D341Med (cell line): ENCODE measurements at regions not wholly inside any gene's neighbourhood (a gene's known extent, or its start where the extent isn't known, plus 50 kb on each side); places are given as distances from the start of the nearest gene placed in this dataset.
"Not testable (repeated sequence)": the region's sequence is repeated elsewhere in the genome, so short reads cannot be mapped to it uniquely, and the experiment has no call there.

Experiments
- DNase-seq: peaks from one replicate; pipeline ENCODE4 v3.0.0; 2012; ENCODE audit warnings: low spot score

- DNase-seq = no peak
These were observed 429.3 kb upstream of the PDZRN3 start for GRCh38 chr3:74053970-74054516.

- no peak for DNase-seq
These were observed 424.7 kb upstream of the PDZRN3 start for GRCh38 chr3:74049444-74049843.

- no peak for DNase-seq
These were observed 424.0 kb upstream of the PDZRN3 start for GRCh38 chr3:74048699-74049098.

- no peak for DNase-seq
These were observed 420.3 kb upstream of the PDZRN3 start for GRCh38 chr3:74045000-74045399.

DNA sequence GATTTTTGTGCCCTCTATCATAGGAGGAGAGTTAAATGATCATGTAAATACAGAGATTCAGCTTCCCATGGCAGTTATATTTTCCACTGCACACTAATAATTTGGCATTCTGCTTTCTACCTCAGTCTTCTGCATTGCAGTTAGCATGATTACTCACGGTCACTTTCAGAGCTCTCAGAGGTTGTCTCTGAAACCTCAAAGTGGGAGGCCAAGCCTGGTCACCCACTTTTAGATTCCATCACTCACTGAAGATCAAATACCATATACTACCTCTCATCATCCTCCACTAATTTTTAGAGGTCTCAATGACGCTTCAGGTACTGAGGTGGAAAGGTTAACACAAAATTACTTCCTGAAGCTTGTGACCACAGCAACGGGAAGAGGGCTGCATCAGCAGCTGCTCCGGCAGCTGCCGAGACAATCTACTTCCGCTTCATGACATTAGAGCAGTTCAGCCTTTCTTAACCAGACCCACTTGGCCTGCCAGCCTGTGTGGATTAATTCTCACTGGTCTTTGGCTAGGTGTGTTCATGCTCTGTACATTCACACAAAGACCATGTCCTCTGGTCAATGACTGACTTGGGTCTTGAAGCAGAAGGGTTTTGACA lies 416.4 kb upstream of the PDZRN3 start:
- DNase-seq = no peak

DNA sequence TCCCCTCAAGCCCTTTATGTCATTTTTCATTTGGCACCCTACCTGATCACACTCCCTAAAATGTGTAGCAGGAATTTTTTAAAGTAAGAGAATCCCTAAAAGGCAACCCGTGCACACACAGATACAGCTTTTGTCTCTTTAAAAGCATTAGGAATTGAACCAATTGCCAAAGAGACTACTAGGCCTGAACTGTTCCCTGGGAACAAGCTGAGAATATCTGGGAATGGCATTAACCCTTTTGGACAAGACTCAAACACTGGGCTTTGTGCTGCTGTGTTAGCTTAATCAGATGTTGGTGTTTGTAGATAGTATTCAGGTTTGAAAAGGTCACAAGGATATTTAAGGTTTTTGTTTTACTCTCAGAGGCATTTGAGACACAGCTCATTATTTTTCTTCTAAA lies 414.4 kb upstream of the PDZRN3 start:
- no peak for DNase-seq

DNA sequence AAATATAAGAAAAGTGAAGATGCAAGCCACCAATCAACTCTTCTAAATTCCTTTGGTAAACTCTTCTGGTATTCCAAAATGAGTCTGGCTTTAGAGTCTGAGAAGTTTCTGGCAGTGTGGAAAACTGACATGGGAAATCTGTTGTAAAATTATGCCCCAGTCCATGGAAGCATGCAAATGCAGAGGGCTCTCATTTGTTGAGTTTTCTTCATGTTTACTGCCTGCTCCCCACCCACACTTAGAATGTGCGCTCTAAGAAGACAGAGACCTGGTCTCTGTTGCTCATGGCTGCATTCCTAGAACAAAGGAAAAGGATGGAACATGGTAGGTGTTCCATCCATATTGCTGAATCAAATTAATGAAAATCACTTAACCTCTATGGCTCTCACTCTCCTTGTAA lies 411.8 kb upstream of the PDZRN3 start:
- DNase-seq = no peak

GRCh38 chr3:74036102-74036501 lies 411.4 kb upstream of the PDZRN3 start:
- no peak for DNase-seq

- no peak for DNase-seq
These were observed 409.1 kb upstream of the PDZRN3 start for GRCh38 chr3:74033806-74034205.

- no peak for DNase-seq
These were observed 408.6 kb upstream of the PDZRN3 start for GRCh38 chr3:74033381-74033780.

DNA sequence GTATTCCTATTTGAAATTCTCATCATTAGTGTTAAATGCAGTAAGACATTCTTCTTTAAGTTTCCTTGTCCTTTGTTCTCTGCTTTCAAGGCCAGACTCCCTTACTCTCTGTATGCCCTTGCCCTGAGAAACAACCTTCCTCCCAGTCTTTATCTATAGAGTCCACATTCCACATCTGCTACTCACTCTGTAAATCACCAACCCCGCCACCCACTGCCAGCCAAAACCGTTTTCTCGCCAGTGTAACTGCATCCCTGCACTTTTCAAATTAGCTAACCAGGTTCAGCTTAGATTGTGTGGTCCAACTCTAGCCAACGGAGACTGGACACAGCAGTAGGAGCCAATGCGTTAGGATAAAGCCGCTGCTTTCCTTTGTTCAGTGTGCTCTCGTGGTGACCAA lies 402.4 kb upstream of the PDZRN3 start:
- DNase-seq = no peak

- DNase-seq = no peak
These were observed 398.7 kb upstream of the PDZRN3 start for GRCh38 chr3:74023395-74023794.

DNA sequence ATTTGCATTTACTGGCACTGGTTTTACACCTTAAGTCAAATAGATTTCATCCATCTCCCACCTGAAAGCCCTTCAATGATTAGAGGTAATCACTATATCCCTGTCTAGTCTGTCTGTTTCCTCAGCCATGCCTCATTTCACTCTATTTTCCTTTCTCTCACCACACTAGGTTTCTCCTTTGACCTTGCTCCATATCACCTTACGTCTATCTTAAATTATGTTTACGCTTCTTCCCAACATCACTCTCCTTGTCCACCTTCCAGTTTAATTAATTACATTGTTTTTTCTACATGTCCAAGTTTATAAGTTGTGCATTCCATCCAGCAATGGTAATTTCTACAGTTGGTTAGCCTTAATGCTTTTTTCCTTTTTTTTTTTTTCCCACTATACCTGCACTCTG lies 396.7 kb upstream of the PDZRN3 start:
- DNase-seq = no peak

- DNase-seq = no peak
These were observed 385.5 kb upstream of the PDZRN3 start for GRCh38 chr3:74009961-74010844.

- no peak for DNase-seq
These were observed 379.6 kb upstream of the PDZRN3 start for GRCh38 chr3:74004386-74004785.

- DNase-seq = no peak
These were observed 379.0 kb upstream of the PDZRN3 start for GRCh38 chr3:74003734-74004133.

DNA sequence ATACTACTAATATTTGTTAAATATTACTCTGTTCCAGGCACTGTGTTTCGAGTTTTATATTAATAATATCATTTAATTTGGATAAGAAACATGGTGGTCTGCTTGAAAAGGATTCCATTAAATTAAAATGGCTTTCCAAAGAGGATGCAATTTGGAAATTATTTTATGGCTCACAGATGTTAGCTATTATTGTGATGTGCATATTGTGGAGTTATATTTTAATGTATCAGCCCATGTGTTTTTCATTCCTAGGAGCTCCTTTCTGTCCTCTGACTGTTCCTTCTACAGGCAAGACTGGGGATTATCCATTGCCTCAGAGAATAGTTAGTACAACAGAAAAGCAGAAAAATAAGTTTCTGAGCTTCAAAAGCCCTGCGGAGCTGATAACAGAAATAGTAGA lies 376.7 kb upstream of the PDZRN3 start:
- no peak for DNase-seq

GRCh38 chr3:74000725-74001124 lies 376.0 kb upstream of the PDZRN3 start:
- DNase-seq = no peak

GRCh38 chr3:73999501-73999900 lies 374.8 kb upstream of the PDZRN3 start:
- DNase-seq = no peak

GRCh38 chr3:73990691-73991090 lies 365.9 kb upstream of the PDZRN3 start:
- not testable (repeated sequence) for DNase-seq

DNA sequence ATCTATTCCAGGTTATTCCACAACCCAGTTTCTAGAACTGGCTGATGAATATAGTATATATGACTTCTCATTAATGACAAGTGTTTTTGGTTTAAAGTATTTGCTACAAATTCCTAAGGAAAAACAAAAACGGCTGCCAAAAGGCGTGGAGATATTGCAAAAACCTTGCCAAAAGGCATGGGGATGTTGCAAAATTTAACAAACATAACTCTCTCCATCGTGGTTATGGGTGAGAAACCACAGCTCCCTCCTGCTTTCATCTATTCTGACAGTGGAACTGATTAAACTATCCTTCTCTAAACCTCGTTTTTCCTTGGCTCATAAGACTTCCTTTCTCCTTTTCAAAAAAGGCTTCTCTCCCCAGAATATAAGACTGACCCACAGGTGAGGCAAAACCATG lies 342.0 kb upstream of the PDZRN3 start:
- DNase-seq = no peak

GRCh38 chr3:73964818-73965217 lies 340.1 kb upstream of the PDZRN3 start:
- no peak for DNase-seq

DNA sequence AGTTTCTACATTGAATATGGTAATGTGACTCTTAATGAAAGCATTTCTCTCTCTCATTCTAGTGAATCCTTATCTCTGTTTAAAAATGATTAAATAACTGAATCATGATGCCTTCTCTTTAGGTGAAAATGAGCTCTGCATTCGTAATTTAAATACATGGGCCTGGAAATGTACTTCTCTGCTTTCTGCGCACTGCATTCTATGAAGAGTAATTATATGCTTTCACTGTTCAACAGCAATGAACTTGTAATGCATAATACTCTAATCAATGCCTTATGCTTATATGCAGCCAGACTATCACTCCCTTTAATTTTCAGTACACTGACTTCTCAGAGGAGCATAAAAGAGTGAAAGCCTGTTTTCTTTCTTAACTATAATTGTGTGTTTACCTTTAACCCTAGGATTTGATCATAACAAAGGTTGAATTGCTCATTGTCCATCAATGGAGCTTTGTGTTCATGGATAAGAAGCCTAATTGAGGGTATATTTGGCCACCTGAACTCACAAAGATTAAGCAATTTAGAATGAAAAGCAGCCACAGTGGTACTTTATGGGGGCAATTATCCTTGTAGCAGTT lies 330.8 kb upstream of the PDZRN3 start:
- no peak for DNase-seq
